Left ventricle myocardium inferior (tissue), 1 donor: ENCODE measurements at regions not wholly inside any gene's neighbourhood (a gene's known extent, or its start where the extent isn't known, plus 50 kb on each side); places are given as distances from the start of the nearest gene placed in this dataset.

Experiments
- DNase-seq: peaks from one replicate; pipeline ENCODE4 v3.0.0-alpha.2; 2020
- H3K27ac ChIP-seq: fragments of 200-600 bp; replicated peaks from 2 replicates; pipeline ENCODE4 v1.8.0; 2021
- H3K27me3 ChIP-seq: fragments of 200-600 bp; 2 replicates; pipeline ENCODE4 v1.8.0; 2021; ENCODE audit warnings: low read depth
- H3K36me3 ChIP-seq: fragments of 200-600 bp; 2 replicates; pipeline ENCODE4 v1.8.0; 2021
- H3K4me1 ChIP-seq: fragments of 200-600 bp; 2 replicates; pipeline ENCODE4 v1.8.0; 2021
- H3K4me3 ChIP-seq: fragments of 200-600 bp; 2 replicates; pipeline ENCODE4 v1.8.0; 2021; ENCODE audit warnings: mild to moderate bottlenecking, moderate library complexity
- H3K9me3 ChIP-seq: fragments of 200-600 bp; replicated peaks from 2 replicates; pipeline ENCODE4 v1.8.0; 2021
- intact Hi-C: fragments of 100-400 bp; cut with micrococcal nuclease; formaldehyde crosslinking; loops from one replicate; pipeline ENCODE4 v1.11.0; 2022
- TF ChIP-seq, protein P1 (sequence below): fragments of 200-600 bp; IDR thresholded peaks from 2 replicates; pipeline ENCODE4 v1.8.0; 2021; ENCODE audit warnings: antibody characterized with exemption, mild to moderate bottlenecking, borderline replicate concordance
- donor health status: DM: no; HTN: yes; CAD: no; lungs with severe emphysema.

DNA sequence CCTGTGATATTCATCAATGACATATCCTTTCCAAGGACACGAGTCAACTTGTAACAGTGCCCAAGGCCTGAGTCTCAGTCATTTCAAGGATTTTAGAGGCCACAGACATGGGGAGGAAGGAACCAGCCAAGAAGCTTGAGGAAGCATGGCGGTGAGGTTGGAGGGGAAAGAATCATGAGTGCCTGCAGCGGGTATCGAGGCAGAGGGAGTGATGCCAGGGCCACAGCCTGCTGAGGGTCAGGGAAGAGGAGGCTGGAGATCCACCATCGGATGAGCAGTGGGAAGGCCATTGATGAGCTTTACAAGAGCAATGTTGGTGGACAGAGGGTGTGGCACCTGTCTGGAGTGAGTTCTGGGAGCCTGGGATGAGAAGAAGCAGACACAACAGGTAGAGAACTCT, 88.5 kb upstream of the IER5L start:
- H3K4me3 ChIP-seq: no peak overlapping the region
- H3K27ac ChIP-seq: no peak overlapping the region
- H3K9me3 ChIP-seq: no peaks in the 10 kb centered on the region
- H3K4me1 ChIP-seq: no peaks in the 10 kb centered on the region
- DNase-seq: no peak
- TF ChIP-seq, protein P1, sequence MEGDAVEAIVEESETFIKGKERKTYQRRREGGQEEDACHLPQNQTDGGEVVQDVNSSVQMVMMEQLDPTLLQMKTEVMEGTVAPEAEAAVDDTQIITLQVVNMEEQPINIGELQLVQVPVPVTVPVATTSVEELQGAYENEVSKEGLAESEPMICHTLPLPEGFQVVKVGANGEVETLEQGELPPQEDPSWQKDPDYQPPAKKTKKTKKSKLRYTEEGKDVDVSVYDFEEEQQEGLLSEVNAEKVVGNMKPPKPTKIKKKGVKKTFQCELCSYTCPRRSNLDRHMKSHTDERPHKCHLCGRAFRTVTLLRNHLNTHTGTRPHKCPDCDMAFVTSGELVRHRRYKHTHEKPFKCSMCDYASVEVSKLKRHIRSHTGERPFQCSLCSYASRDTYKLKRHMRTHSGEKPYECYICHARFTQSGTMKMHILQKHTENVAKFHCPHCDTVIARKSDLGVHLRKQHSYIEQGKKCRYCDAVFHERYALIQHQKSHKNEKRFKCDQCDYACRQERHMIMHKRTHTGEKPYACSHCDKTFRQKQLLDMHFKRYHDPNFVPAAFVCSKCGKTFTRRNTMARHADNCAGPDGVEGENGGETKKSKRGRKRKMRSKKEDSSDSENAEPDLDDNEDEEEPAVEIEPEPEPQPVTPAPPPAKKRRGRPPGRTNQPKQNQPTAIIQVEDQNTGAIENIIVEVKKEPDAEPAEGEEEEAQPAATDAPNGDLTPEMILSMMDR: no peak
- no peaks in the 10 kb centered on the region for H3K36me3 ChIP-seq
- intact Hi-C loops: no loop called here
- H3K27me3 ChIP-seq: no peaks in the 10 kb centered on the region

DNA sequence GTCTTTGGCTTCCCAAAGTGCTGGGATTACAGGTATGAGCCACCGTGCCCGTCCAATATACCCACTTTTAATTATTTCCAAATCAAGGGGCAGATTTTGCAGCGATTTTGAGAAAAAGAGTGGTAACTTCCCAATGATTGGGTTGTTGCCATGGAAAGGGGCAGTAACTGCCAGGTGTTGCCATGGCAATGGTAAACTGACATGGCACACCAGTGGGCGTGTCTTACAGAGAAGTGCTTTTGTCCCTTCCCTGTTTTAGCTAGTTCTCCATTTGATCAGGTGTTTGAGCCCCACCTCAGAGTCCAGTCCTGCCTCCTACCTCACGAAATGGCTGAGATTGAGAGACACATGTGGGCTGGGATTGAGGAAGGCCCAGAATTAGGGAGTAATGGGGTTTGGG, 86.3 kb upstream of the IER5L start:
- intact Hi-C loops: no loop called here
- TF ChIP-seq, protein P1: no peak
- DNase-seq: no peak
- H3K27ac ChIP-seq: no peak overlapping the region
- peaks cover 11% of the 10 kb centered on the region for H3K27me3 ChIP-seq
- H3K36me3 ChIP-seq: no peaks in the 10 kb centered on the region
- no peaks in the 10 kb centered on the region for H3K9me3 ChIP-seq
- H3K4me1 ChIP-seq: peaks cover under 1% of the 10 kb centered on the region
- no peak overlapping the region for H3K4me3 ChIP-seq

DNA sequence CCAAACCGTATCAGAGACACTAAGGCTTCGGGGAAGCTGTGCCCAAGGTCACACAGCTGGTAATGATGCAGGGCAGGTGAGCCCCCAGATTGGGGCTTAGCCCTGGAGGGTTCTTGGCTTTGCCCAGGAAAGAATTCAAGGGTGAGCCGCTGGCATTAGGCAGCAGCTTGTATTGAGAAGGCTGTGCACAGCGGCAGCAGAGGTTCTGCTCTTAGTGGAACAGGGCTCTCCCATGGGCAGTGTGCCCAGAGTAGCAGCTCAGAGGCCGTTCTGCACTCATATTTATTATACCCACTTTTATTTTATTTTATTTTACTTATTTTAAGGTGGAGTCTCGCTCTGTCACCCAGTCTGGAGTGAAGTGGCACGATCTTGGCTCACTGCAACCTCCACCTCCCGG, 85.8 kb upstream of the IER5L start:
- intact Hi-C loops: no loop called here
- peaks cover 16% of the 10 kb centered on the region for H3K27me3 ChIP-seq

DNA sequence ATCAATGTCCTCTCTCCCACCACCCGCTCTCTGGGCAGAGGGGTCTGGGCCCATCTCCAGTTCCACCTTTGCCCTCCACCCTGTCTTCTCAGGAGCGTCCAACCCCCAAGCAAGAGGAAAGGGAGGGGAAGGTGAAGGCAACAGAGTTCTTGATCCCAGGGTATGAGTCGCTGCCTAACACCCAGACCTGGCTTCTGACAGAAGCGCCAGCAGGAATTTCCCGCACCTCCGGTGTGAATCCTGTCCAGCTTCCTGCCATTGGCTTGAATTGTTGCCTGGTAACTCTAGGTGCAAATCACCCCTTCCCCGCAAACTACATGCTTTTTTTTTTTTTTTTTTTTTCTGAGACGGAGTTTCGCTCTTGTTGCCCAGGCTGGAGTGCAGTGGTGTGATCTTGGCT, 84.2 kb upstream of the IER5L start:
- DNase-seq: peak; percentile 6
- Histone ChIP-seq H3K27me3 (peaks cover 25% of the 10 kb centered on the region), H3K9me3 (no peaks in the 10 kb centered on the region), H3K4me3 (peak overlapping the region; percentile 47), H3K4me1 (peaks cover 18% of the 10 kb centered on the region), H3K36me3 (no peaks in the 10 kb centered on the region), H3K27ac (peak overlapping the region; percentile 80)
- intact Hi-C loops: no loop called here
- TF ChIP-seq, protein P1: no peak

More for the DNA sequence above, 85.8 kb upstream of the IER5L start:
- H3K9me3 ChIP-seq: no peaks in the 10 kb centered on the region
- TF ChIP-seq, protein P1: no peak
- H3K36me3 ChIP-seq: no peaks in the 10 kb centered on the region
- peaks cover 6% of the 10 kb centered on the region for H3K4me1 ChIP-seq
- DNase-seq: peak; percentile 13
- H3K27ac ChIP-seq: no peak overlapping the region
- no peak overlapping the region for H3K4me3 ChIP-seq

DNA sequence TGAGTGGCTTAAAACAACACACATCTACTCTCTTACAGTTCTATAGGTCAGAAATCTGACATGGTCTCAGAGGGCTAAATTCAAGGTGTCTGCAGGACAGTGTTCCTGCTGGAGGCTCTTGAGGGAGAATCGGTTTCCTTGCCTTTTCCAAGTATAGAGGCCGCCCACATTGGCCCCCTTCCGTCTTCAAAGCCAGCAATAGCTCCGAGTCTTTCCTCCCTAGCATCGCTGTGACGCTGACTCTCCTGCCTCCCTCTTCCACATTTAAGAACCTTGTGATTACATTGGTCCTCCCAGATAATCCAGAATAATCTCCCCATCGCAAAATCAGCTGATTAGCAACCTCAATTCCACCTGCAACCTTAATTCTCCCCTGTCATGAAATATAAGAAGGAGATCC, 81.3 kb upstream of the IER5L start:
- Histone ChIP-seq H3K36me3 (no peaks in the 10 kb centered on the region), H3K27ac (no peak overlapping the region), H3K4me3 (no peak overlapping the region), H3K9me3 (no peaks in the 10 kb centered on the region), H3K4me1 (peaks cover 23% of the 10 kb centered on the region), H3K27me3 (peaks cover 25% of the 10 kb centered on the region)
- DNase-seq: no peak
- intact Hi-C loops: no loop called here
- TF ChIP-seq, protein P1: no peak
